NCI-H345 treated with DMSO at 0.1 percent for 48 hours (cell line): ENCODE measurements at regions not wholly inside any gene's neighbourhood (a gene's known extent, or its start where the extent isn't known, plus 50 kb on each side); places are given as distances from the start of the nearest gene placed in this dataset.

ENCODE experiments used
- DNase-seq: peaks from one replicate; lab custom pipeline; 2025; ENCODE audit not compliant: unreplicated experiment; lab: John Stamatoyannopoulos, UW

DNA sequence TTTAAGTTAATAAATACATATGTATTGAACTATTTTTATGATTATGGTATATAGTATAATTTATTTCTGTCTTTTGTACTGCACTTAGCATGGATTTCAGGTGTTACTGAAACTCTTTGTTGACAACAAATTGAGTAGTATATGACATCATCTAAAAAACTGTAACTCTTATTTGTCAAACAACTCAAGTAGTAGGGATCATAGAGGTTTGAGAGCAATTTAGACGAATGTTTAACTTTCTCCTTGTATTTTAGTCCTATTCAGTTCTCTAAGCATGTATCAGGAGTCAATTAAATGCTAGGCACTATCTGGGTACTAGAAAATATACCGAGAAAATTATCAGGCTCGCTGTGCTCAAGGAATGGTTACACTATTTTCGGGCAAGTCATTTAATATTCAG lies 595.2 kb downstream of the METTL15 start:
- DNase-seq: no peak

DNA sequence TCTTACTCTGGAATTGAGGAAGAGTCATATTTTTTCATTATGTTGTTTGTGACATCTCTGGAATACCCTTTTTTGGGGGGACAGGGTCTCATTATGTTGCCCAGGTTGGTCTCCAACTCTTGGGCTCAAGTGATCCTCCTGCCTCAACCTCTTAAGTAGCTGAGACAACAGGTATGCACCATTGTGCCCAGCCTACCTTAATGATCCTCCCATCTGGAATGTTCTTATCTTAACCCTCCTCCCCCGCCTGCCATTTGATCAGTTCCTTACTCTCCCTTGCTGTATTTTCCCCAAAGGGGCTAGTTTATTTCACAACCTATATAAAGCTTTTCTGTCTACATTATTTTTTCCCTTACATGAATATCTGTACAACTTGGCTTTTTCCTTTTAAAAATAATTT lies 594.7 kb downstream of the METTL15 start:
- DNase-seq: no peak

DNA sequence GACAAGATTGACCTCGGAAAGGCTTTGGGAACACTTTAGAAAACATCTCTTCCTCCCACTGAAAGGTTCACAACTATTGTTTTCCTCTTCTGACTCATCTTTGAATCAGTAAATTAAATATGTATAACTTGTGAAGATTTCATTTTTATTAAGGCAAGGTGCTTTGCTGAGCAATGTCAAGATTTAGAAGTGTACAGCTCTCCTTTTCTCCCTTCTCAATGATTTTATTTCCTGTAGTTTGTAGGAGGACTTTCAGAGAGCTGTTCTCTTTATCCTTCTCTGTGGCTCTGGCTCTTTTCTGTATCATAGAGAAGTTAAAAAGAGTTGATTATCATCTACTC lies 594.2 kb downstream of the METTL15 start:
- DNase-seq: no peak

DNA sequence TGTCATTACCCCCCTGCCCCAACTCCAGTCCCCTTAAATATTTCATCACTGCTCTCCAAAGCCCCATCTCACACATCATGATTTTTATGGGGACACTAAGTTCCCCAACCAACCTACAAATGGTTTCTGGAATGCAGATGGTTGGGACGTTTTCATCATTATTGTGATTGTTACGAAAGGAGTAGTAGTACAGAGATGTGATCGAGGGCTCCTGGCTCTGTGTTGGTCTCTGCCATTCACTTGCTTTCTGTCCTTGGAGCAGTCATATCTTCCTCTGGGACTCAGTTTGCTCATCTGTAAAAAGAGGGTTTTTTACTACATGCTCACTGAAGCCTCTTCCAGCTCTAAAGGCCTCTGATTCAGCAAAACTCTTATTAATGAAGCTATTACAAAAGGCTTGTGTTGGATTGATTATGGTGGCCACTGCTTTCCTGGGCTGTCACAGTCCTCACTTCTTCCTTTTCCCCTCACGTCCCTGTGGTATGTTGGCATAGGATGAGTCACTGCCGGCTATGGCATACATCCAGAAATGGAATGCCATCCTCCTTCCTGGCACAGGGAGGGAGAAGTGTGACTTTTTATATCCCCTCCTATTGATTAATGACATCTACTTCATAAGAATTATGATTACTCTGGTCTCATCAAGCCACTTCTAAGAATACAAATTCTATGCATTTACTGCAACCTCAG lies 593.7 kb downstream of the METTL15 start:
- DNase-seq: no peak

DNA sequence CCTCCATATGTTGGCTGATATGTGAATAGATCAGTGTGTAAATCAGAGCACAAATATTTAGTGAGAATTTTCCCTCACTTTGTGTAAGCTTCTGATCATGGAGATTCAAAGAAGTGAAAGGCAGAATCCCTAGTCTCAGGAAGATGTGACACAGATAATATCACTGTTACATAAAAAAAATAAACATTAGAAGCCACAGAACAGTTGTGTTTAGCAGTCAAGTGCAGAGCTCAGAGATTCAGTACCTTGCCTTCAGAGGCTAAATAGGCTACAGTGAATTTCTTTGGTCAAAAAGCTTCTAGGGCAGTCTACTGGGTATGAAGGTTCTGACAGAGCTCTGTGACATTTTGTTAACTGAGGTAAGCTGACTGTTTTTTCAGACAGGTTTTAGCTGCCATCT lies 591.5 kb downstream of the METTL15 start:
- DNase-seq: no peak

DNA sequence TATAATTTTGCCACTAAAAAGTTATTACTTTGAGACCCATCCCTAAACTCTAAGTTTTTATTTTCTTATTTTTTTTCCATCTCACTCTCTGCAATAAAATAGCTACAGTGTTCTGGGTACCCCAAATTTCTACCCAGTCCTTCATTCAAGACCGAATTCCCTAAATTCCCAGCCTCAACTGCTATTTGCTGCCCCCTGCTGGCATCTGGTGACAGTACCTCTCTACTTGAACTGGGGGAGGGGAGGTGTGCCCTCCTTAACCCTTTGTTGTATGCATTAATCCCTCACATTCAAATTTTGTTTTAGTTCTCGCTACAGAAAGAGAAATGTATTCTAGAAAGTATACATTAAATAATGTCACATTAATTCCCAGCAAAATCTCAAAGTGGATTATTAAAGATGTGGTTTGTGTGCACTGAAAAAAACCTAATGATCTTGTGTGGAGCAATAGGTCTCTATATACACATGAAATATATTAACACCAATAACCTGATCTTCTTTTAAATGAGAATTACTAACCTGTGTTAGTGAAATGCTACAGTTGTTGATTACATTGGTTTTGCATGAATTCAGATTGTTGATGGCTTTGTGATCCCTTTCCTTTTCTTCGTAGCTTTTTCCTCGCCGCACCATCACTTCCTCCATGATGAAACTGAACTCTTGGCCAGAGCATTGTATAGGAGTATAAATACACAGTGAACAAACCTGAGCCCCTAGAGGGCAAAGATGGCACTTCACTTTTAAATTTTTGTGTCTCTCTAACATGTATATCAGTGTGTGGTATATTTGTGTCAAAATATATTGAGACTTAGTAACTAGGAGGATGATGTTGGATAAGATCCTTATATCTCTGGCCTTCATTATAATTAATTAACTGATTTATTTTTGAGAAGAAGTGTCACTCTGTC lies 590.0 kb downstream of the METTL15 start:
- DNase-seq: no peak

DNA sequence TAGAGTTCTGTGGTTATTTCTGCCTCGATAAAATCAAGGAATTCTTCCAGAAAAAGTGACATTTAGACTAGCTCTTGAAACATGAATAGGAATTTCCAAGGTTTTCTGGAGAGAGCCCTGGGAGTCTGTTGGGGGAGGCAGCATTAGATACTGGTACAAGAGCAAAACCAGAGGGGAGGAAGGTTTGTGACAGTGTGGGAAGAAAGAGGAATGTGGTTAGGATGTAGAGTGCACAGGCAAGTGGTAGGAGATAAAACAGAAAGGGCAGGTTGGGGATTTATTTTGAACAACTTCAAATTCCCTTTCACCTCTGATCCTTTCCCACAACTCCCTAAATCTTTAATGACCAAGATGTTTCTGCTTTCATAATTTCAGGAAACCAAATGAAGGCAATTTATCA lies 588.4 kb downstream of the METTL15 start:
- DNase-seq: no peak

DNA sequence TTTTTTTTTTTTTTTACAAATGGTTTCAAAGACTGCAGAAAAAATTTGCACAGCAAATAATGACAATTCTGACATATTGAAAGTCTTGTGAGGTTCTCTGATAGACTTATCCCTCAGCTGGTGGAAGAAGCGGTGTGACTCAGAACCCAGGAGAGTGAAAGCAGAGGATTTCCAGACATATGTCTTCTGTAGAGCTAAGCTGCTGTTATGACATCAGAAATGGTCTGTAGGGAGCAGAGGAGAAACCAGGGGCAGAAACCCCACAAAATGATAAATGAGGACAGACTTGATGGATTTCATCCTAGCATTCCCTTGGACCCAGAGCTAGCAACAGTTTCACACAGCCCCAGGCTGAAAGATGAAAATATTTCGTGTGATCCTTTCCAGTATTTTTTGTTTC lies 582.6 kb downstream of the METTL15 start:
- no peak for DNase-seq

DNA sequence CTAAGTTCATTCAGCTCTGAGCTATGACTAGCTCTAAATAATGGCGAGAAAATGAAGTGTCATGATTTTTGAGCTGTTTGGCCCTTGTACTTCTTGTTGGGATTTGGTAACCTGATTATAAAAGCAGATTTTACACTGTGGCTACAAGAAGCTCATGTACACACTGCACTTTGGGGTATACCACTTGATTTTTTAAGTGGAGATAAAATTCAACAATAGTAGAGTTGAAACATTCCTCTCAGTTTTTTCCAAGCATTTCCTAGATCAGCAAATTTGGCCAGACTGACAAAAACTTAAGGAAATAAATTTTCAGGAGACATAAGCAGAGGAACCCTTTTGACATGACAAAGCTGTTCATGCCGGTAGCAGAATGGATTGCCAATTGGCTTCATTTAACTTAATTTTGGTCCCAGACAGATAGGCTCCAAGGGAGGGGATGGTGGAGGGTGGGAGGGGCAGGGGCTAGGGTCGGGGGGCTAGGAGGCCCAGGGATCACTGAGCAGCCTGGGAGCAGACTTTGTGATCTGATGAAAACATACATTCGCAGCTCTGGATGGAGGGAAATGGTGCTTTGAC lies 575.9 kb downstream of the METTL15 start:
- DNase-seq: no peak

DNA sequence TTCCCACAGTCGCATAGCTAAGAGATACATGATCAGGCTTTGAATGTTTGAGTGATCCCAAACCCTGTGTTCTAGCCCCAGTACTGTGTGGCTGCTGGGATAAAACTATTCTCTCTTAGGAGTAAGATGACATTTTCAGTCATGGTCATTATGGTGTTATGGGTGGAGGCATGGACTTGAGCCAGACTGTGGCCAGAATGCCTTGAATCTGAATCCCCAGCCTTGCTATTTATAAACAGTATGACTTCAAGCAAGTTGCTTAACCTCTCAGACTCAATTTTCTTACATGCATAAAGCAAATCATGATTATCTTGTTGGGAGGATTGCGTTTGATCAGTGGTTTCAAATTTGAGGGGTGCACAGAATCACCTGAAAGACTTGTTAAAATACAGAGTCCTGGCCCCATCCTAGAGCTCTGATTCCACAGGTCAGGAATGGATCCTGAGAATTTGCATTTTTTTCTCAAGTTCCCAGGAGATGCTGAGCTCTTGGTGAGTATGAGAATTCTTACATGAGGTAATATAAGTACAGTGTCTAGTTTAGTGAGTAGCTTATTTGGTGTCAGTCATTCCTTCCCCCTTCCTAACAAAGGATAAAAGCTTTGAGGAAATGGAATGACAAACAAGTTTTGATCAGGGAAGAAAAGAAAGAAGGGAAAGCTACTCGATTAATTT lies 571.7 kb downstream of the METTL15 start:
- no peak for DNase-seq

DNA sequence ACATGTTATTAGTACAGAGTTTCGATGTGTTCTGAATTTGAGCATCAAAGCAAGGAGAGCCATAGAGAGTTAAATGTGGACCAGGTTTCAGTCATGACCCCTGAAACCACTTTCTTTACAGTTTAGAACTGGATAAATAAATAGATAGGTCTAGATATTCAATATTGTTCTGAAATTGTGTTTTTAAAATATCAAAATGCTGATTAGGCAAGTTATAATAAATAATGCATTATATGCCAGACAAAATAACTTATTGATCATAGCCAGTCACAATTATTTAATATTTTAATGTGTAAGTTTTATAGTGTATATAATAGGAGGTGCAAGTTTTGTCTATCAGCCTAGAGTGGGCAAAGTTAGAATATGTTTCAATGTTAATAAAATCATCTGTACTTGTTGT lies 569.5 kb downstream of the METTL15 start:
- DNase-seq: no peak

DNA sequence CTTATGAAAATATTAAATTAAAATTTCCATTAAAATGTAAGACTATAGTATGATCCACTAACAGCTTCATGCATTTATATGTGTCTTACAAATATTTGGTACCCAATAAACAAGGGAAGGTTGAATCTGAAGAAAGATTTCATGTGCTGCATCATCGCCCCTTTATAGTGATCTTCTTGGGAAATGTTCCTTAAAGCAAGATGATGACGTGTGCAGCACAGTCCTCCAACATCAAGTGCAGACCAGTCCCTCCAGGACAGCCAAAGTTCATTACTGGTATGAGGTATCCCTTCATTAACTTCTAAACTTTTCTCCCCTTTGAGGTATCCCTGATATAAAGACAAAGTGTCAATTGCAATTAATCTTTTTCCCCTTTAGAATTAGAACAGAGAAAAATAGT lies 567.0 kb downstream of the METTL15 start:
- DNase-seq: no peak

DNA sequence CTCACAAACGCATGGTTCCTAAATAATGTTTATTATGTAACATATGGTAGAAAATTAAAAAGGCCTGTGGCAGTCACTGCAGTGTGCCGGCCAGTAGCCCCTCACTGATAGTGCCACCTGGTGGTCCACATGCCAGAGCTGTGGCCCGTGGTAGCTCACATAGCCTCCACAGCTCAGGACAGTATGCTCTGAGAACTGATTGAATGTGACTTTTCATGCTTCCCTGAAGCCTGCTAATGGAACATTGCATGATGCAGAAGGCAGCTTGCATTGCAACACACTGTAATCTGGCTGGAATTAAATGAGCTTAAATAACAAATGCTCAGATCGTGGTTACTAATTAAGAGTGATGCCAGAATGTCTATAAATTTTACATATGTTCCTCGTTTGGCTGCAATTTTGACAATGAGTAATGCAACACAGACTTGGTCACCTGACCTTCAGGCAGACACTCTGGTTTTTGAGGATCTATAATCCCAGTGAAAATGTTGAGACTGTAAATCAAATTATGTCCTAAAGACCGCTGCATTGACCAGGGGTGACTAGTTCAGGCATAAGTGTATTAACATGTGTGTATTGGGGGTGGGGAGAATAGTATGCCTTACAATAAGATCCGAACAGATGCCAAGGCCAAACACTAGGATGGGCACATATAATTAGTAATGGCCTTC lies 566.4 kb downstream of the METTL15 start:
- DNase-seq: no peak

DNA sequence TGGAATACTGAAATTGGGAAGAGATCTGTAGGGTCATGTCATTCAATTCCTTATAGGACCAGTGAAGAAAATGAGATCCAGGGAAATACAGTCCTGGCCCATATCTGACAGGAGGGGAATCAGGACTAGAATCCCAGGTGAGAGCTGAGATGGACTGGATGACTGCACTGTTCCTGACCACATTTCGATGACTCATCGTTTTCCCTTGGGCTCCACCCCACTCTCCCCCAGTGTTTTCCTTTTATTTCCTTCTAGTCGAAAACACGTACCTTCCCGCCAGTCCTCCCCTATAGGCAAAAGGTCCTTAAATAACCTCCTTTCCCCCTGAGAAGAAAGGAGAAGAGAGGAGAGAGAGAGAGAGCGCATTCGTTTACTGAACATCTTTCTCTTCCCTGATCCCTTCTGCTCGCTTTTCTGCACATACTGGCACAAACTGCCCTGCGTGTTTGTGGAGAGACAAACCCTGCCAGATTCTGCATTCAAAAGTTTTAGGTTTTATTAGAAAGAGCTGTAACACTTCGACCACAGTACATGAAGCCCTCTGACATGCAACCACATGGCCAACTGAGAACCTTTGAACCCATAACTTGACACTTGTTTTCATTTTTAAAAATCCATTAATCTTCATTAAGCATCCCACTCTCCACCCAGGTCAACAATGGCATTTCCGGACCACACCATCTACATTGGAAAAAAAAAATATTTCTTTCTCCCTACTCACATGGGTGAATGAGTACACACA lies 565.7 kb downstream of the METTL15 start:
- no peak for DNase-seq

DNA sequence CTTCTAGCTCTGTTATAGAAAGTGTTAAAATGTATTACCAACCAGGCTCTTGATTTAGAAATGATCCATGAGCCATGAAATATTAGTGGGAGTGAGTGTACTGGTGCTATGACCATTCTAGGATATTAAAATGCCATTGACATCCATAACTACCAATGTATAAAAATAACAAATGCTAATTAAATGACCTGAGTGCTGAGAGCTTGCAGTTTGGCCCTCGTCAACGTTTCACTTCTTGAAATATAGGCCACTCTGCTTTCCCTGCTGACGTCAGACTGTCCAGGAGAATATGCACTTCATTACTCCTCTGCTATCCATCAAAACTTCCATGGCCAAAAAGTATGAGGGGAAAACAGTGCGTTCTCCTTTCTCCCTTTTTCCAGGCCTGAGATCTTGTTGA lies 563.1 kb downstream of the METTL15 start:
- DNase-seq: no peak

DNA sequence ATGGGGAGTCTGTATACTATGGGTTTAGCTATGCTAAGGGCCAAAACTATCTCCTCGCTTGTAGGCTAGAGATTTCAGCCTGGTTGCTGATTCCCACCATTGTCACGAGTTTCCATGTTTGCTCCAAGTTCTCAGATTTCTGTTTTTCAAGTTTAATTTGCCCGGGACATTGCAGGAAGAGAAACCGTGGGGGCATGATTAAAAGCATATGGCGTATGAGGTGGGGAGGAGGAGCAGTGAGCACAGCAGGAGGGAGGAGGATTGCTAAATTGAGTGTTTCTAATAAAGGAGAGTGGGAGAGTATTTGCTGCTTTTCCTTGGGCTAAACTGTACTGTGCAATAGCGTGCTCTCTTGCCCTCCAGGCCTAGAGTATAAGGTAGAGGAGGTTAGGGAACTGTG lies 558.4 kb downstream of the METTL15 start:
- DNase-seq: no peak

DNA sequence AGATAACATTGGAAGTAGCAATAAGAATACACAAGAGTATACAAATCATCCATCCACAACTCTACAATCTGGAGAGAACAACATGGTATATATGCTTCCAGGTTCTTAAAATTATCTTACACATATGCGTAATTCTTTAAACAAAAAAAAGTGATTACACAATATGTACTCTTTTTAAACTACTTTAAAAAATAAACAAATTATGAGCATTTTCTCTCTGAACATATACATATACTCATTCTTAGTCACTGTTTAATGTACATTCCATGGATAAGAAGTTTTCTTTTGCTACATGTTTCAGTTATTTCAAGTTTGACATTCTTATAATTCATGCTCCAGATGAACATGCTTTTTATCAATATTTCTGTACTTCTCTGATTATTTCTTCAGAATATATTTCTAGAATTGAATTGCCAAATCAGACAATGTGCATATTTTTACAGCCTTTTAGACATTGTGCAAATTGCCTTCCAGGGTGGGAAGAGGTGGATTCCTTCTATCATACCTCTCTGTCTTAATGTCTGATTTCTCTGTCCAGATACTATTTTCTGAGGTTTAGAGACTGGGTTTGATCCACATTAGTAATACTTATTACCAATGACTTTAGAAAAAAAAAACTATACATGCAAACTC lies 551.6 kb downstream of the METTL15 start:
- DNase-seq: no peak

DNA sequence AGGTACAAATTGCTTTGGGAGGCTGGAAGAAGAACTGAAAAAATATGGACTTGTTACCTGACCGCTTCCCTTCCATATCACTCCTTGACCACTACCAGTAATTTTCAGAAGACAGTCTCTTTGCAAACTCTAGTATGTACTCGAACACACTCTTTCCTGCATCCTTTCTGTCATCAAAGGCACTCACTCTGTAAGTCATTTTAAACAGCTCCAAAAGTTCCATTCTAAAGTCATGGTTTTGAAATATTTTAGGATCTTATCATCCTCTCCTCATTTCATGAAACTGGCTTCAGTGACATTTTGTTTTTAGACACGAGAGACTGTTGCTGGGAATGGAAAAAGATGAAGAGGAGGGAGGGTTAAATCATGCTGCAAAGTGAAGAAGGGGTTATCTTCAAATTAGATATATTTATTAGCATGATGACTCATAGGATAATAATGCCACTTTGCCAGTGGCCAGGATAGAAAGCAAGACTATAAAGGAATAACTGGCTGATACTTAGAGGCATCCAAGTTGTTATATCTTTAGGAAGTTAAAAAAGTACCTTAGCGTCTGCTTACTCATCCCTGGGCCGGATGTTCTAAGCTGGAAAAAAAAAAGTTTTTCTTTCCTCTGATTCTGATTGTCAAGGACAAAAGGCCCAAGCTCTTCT lies 549.3 kb downstream of the METTL15 start:
- DNase-seq: no peak

DNA sequence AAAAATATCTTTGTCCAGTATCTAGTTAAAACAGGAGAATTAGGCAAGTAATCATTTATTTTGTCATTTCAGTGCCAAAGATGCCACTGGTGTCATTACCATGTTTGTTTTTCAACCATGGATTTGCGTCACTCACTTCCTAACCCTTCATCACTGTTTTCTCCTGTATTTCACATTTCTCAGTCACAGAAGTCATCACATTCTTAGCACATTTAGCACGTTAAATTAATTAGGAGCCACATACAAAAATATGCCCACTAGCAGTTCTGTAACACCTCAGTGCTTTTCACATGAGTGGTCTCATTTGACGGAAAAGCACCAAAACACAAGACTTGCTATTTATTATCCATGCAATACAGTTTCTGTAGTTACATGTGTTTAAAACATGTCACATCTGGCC lies 546.0 kb downstream of the METTL15 start:
- DNase-seq: no peak

DNA sequence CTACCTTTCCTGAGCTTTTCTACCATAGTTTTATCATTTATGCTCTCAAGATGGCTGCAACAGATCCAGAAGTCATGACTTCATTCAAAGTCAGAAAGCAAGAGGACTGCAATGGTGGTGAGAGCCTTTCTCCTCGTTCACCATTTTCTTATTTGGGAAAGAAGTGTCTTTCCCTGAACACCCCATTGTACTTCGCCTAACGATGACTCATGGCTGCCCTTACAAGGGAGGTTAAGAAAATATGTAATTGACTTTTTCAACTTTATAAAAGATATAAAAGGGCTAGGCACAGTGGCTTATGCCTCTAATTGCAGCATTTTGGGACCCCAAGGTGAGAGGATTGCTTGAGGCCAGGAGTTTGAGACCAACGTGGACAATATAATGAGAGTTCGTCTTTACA lies 541.7 kb downstream of the METTL15 start:
- no peak for DNase-seq
